HepG2 (cell line): ENCODE measurements at regions not wholly inside any gene's neighbourhood (a gene's known extent, or its start where the extent isn't known, plus 50 kb on each side); places are given as distances from the start of the nearest gene placed in this dataset.

Experiments
- ATAC-seq: fragments of 200-7000 bp; cut with Tn5 transposase; 3 replicates; pipeline ENCODE4 v1.9.1; 2020; ENCODE audit warnings: mild to moderate bottlenecking, moderate library complexity
- BruUV-seq: library from RNA; stranded (reverse); fragments of 400-500 nt; replicated peaks from 2 replicates; lab custom pipeline; 2021; lab: Mats Ljungman, UMichigan
- CTCF ChIA-PET: fragments of 300-600 bp; formaldehyde crosslinking; extraction: SDS; loops from one replicate; lab custom pipeline; 2021; ENCODE audit warnings: low total read pairs, inconsistent platforms, low intra/inter-chr PET ratio; lab: Yijun Ruan, JAX
- POLR2A ChIA-PET: fragments of 350-600 bp; sonication (Branson Sonifier 250); formaldehyde crosslinking; loops from one replicate; lab custom pipeline; 2020; ENCODE audit warnings: antibody characterized with exemption, inconsistent platforms; lab: Yijun Ruan, JAX
- DNase-seq: peaks from one replicate; pipeline ENCODE4 v3.0.0-alpha.2; 2015; ENCODE audit warnings: low spot score
- FAIRE-seq: peaks from 3 replicates; lab custom pipeline; 2011; peaks lifted over from hg19 to GRCh38; lab: Jason Lieb, UNC
- H2AFZ ChIP-seq: one replicate; pipeline ENCODE4 v1.6.1; 2011; ENCODE audit warnings: low read length, inconsistent platforms
- H3K27ac ChIP-seq: fragments of 300-600 bp; 3 replicates; pipeline ENCODE4 v1.8.0; 2011; ENCODE audit warnings: mixed run types, mild to moderate bottlenecking, mixed read lengths, low read length, inconsistent platforms; ENCODE audit not compliant: insufficient read depth; ENCODE audit errors: extremely low read length
- H3K27me3 ChIP-seq, 2 experiments: fragments of 200-600 bp in 1 of 2; 2 replicates in 1 of 2; 3 replicates in 1 of 2; pipeline versions ENCODE4 v1.6.0 to v1.8.0; 2011; ENCODE audit warnings: low read length in 2 of 2, mild to moderate bottlenecking in 2 of 2, moderate library complexity in 2 of 2, inconsistent platforms in 1 of 2; ENCODE audit not compliant: insufficient read depth in 2 of 2, control insufficient read depth in 1 of 2
- H3K36me3 ChIP-seq, 2 experiments: fragments of 200-600 bp in 1 of 2; replicated peaks in 1 of 2; 2 replicates in 1 of 2; 3 replicates in 1 of 2; pipeline versions ENCODE4 v1.5.1 to v1.8.0; 2011; ENCODE audit warnings: low read length in 2 of 2, inconsistent platforms in 1 of 2; ENCODE audit not compliant: insufficient read depth in 2 of 2, control insufficient read depth in 1 of 2
- H3K4me1 ChIP-seq: 2 replicates; pipeline ENCODE4 v1.5.1; 2012; ENCODE audit warnings: low read length, inconsistent platforms; ENCODE audit not compliant: insufficient read depth
- H3K4me2 ChIP-seq: 2 replicates; pipeline ENCODE4 v1.6.0; 2011; ENCODE audit warnings: low read depth, low read length, inconsistent platforms
- H3K4me3 ChIP-seq, 3 experiments: fragments of 200-600 bp in 1 of 3; sonication (generic), shearing (Covaris generic) in 1 of 3; replicated peaks in 1 of 3; 2 replicates each; pipeline ENCODE4 v1.5.1; 2011 to 2016; ENCODE audit warnings: low read length in 3 of 3, inconsistent platforms in 2 of 3, low read depth in 2 of 3, mild to moderate bottlenecking in 2 of 3, control low read depth in 1 of 3, mixed read lengths in 1 of 3; ENCODE audit not compliant: insufficient read depth in 1 of 3
- H3K79me2 ChIP-seq: one replicate; pipeline ENCODE4 v1.6.1; 2011; ENCODE audit warnings: low read length, inconsistent platforms; ENCODE audit not compliant: insufficient read depth
- H3K9ac ChIP-seq: 2 replicates; pipeline ENCODE4 v1.6.0; 2011; ENCODE audit warnings: mild to moderate bottlenecking, low read depth, low read length, inconsistent platforms; ENCODE audit not compliant: insufficient read depth
- H3K9me3 ChIP-seq: 2 replicates; pipeline ENCODE4 v1.5.1; 2012; ENCODE audit warnings: mild to moderate bottlenecking, low read length
- H4K20me1 ChIP-seq: 2 replicates; pipeline ENCODE4 v1.6.0; 2011; ENCODE audit warnings: inconsistent platforms, mild to moderate bottlenecking, low read length, moderate library complexity; ENCODE audit not compliant: insufficient read depth
- HMG20B ChIP-seq: conservative IDR thresholded peaks from 2 replicates; pipeline ENCODE4 v1.6.1; 2016; ENCODE audit warnings: missing genetic modification reagents, missing compliant biosample characterization
- MEIS1 ChIP-seq: sonication (generic); formaldehyde crosslinking; IDR thresholded peaks from 2 replicates; pipeline ENCODE4 v1.9.0; 2021; ENCODE audit warnings: mild to moderate bottlenecking, missing genetic modification reagents, moderate library complexity, borderline replicate concordance
- NCOR1 ChIP-seq: fragments of 200-600 bp; sonication (generic); IDR thresholded peaks from 2 replicates; pipeline ENCODE4 v1.7.0; 2017; ENCODE audit warnings: antibody characterized with exemption, low read length, borderline replicate concordance
- TP53 ChIP-seq: sonication (generic); formaldehyde crosslinking; conservative IDR thresholded peaks from 2 replicates; pipeline ENCODE4 v1.4.0; 2020; ENCODE audit warnings: missing genetic modification reagents
- TSC22D2 ChIP-seq: sonication (generic); formaldehyde crosslinking; IDR thresholded peaks from 2 replicates; pipeline ENCODE4 v1.5.1; 2020; ENCODE audit warnings: missing genetic modification reagents, mild to moderate bottlenecking, borderline replicate concordance
- ZNF382 ChIP-seq: sonication (generic); formaldehyde crosslinking; IDR thresholded peaks from 2 replicates; pipeline ENCODE4 v1.5.0; 2020; ENCODE audit warnings: missing genetic modification reagents, mild to moderate bottlenecking, borderline replicate concordance
- ZNF75D ChIP-seq: sonication (generic); formaldehyde crosslinking; IDR thresholded peaks from 2 replicates; pipeline ENCODE4 v1.8.1; 2023; ENCODE audit warnings: missing genetic modification reagents, mild to moderate bottlenecking, borderline replicate concordance
- WGBS: methylation state at CpG from one replicate; pipeline ENCODE4 v1.1.6; 2017; ENCODE audit warnings: low lambda C conversion rate; 5-methylcytosine and 5-hydroxymethylcytosine counted together
- in situ Hi-C: cut with HindIII; loops from 2 replicates; pipeline ENCODE4 v1.10.0; 2017; ENCODE audit warnings: low pct_unique_long_range_greater_than_20kb; ENCODE audit not compliant: extremely low pct_ligation_motif_present
- intact Hi-C: fragments of 100-400 bp; cut with micrococcal nuclease; formaldehyde crosslinking; loops from one replicate; pipeline ENCODE4 v1.10.0; 2022; ENCODE audit not compliant: unreplicated experiment
- TF ChIP-seq, protein P1 (sequence below): sonication (generic); formaldehyde crosslinking; IDR thresholded peaks from 2 replicates; pipeline ENCODE4 v1.4.0; 2020; ENCODE audit warnings: missing genetic modification reagents, borderline replicate concordance
- TF ChIP-seq, protein P2 (sequence below): sonication (generic); formaldehyde crosslinking; IDR thresholded peaks from 2 replicates; pipeline ENCODE4 v1.5.1; 2020; ENCODE audit warnings: missing genetic modification reagents, mild to moderate bottlenecking, borderline replicate concordance
- TF ChIP-seq, protein P3 (sequence below), 2 experiments: sonication (generic) in 1 of 2; formaldehyde crosslinking in 1 of 2; IDR thresholded peaks; 2 replicates each; pipeline versions ENCODE4 v1.5.1 to v1.6.1; 2011 to 2020; ENCODE audit warnings: borderline replicate concordance in 1 of 2, low read depth in 1 of 2, low read length in 1 of 2, mild to moderate bottlenecking in 1 of 2, missing genetic modification reagents in 1 of 2, moderate library complexity in 1 of 2
- TF ChIP-seq, protein P4 (sequence below): sonication (generic); formaldehyde crosslinking; IDR thresholded peaks from 2 replicates; pipeline ENCODE4 v1.8.0; 2022; ENCODE audit warnings: mild to moderate bottlenecking, missing genetic modification reagents; ENCODE audit not compliant: insufficient replicate concordance

DNA sequence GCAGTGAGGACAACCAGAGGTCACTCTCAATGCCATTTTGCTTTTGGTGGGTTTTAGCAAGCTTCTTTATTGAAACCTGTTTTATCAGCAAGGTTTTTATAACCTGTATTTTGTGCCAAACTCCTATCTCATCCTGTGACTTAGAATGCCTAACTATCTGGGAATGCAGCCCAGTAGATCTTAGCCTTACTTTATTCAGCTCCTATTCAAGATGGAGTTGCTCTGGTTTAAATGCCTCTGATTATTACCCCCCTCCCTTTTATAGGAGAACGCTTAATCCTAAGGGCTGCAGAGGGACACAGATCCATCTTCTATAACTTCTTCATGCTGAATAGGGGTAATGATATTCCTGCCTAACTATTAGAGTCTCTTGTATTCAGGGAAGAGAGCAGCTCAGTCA, 179.1 kb downstream of the KIF18A start:
- Histone ChIP-seq H3K9ac (no peak overlapping the region), H3K27ac (no peak overlapping the region), H3K36me3 (no peaks in the 10 kb centered on the region), H3K4me1 (no peaks in the 10 kb centered on the region), H4K20me1 (no peaks in the 10 kb centered on the region), H3K27me3 (no peaks in the 10 kb centered on the region; a peak in 1 of 5 replicates), H2AFZ (no peak overlapping the region), H3K9me3 (no peaks in the 10 kb centered on the region), H3K79me2 (no peaks in the 10 kb centered on the region), H3K4me3 (no peak overlapping the region), H3K4me2 (no peak overlapping the region)
- no peak for FAIRE-seq
- CTCF ChIA-PET = no interaction called here
- intact Hi-C loops (no loop called here), in situ Hi-C loops (no loop called here)
- WGBS = 50% methylated on average over 1 of the region's 1 CpG
- no peak for ATAC-seq
- no peak for DNase-seq
- POLR2A ChIA-PET = no interaction called here
- BruUV-seq = no TSS peak
- TF ChIP-seq, protein P1, sequence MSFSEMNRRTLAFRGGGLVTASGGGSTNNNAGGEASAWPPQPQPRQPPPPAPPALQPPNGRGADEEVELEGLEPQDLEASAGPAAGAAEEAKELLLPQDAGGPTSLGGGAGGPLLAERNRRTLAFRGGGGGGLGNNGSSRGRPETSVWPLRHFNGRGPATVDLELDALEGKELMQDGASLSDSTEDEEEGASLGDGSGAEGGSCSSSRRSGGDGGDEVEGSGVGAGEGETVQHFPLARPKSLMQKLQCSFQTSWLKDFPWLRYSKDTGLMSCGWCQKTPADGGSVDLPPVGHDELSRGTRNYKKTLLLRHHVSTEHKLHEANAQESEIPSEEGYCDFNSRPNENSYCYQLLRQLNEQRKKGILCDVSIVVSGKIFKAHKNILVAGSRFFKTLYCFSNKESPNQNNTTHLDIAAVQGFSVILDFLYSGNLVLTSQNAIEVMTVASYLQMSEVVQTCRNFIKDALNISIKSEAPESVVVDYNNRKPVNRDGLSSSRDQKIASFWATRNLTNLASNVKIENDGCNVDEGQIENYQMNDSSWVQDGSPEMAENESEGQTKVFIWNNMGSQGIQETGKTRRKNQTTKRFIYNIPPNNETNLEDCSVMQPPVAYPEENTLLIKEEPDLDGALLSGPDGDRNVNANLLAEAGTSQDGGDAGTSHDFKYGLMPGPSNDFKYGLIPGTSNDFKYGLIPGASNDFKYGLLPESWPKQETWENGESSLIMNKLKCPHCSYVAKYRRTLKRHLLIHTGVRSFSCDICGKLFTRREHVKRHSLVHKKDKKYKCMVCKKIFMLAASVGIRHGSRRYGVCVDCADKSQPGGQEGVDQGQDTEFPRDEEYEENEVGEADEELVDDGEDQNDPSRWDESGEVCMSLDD (CRISPR knock-in tag) = no peak
- TF ChIP-seq ZNF75D (CRISPR knock-in tag) (no peak), TP53 (CRISPR knock-in tag) (no peak), ZNF382 (CRISPR knock-in tag) (no peak), HMG20B (CRISPR knock-in tag) (no peak), TSC22D2 (CRISPR knock-in tag) (no peak), MEIS1 (no peak), NCOR1 (no peak)
- TF ChIP-seq, protein P2, sequence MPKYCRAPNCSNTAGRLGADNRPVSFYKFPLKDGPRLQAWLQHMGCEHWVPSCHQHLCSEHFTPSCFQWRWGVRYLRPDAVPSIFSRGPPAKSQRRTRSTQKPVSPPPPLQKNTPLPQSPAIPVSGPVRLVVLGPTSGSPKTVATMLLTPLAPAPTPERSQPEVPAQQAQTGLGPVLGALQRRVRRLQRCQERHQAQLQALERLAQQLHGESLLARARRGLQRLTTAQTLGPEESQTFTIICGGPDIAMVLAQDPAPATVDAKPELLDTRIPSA (CRISPR knock-in tag) = no peak
- TF ChIP-seq, protein P3, sequence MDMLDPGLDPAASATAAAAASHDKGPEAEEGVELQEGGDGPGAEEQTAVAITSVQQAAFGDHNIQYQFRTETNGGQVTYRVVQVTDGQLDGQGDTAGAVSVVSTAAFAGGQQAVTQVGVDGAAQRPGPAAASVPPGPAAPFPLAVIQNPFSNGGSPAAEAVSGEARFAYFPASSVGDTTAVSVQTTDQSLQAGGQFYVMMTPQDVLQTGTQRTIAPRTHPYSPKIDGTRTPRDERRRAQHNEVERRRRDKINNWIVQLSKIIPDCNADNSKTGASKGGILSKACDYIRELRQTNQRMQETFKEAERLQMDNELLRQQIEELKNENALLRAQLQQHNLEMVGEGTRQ (IDR thresholded peaks at IDR 0.05; ENCODE audit: low read depth, low read length) = no peak
- TF ChIP-seq, protein P3 (CRISPR knock-in tag; IDR thresholded peaks at IDR 0.05; ENCODE audit: borderline replicate concordance) = no peak
- TF ChIP-seq, protein P4, sequence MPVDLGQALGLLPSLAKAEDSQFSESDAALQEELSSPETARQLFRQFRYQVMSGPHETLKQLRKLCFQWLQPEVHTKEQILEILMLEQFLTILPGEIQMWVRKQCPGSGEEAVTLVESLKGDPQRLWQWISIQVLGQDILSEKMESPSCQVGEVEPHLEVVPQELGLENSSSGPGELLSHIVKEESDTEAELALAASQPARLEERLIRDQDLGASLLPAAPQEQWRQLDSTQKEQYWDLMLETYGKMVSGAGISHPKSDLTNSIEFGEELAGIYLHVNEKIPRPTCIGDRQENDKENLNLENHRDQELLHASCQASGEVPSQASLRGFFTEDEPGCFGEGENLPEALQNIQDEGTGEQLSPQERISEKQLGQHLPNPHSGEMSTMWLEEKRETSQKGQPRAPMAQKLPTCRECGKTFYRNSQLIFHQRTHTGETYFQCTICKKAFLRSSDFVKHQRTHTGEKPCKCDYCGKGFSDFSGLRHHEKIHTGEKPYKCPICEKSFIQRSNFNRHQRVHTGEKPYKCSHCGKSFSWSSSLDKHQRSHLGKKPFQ (CRISPR knock-in tag) = no peak
